Pons (tissue), 1 donor: ENCODE measurements at regions not wholly inside any gene's neighbourhood (a gene's known extent, or its start where the extent isn't known, plus 50 kb on each side); places are given as distances from the start of the nearest gene placed in this dataset.
A peak's percentile ranks its signal among the peaks of the same experiment; 100 is the strongest.

ENCODE experiments used
- DNase-seq: peaks from one replicate; pipeline ENCODE4 v3.0.0-alpha.2; 2016; ENCODE audit warnings: low spot score

DNA sequence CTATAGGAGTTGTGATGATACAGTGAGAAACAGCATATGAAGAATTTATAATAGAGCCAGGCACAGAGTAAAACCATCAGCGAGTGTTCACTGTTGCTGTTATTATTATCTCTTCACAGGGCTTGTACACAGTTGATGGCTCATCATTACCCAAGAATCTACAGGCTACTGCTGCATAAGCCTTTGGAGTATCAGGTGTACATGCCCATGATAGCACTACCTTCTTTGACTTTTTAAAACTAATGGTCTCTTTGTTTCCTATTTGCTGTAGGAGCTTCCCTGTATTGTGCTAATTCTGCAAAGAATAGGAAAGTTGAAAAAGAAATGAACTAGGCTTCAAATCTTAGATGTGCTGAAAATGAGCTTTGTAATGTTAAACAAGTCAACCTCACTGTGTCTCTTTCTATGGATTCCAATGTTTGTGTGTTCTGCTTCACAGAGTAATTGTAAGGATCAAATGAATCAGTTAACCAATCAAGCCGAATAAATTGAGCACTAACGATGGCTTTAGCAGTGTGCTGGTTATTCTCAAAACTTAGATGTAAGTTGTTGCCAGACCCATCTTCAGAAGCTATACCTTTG is 138.8 kb downstream of the TUSC7 start:
- DNase-seq = no peak

DNA sequence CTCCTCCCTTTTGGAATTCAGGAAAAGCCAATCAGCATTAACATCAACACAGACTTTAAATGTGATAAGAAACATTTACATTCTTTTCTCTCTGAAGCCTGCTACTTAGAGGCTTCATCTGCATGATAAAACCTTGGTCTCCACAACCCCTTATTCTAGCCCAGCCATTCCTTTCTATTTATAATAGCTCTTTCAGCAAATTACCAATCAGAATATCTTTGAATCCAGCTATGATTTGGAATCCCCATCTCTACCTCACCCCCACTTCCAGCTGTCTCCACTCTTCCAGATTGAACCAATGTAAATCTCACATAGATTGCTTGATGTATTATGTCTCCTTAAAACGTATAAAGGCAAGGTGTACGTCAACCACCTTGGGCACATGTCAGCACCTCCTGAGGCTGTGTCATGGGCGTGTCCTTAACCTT is 139.7 kb downstream of the TUSC7 start:
- no peak for DNase-seq

DNA sequence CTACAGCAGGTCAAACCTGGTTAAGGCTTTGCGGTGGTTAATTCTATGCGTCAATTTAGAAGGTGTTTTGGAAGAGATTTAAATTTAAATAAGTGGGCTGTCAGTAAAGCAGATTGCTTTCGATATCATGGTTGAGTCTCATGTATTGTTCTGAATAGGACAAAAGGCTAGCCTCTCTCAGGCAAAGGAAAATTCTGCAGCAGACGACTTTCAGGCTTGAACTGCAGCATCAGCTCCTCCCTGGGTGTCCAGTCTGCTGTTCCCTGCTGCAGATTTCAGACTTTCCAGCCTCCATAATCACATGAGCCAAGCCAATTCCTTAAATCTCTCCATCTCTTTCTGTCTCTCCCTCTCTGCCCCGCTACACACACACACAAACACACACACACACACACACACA is 143.2 kb downstream of the TUSC7 start:
- no peak for DNase-seq

DNA sequence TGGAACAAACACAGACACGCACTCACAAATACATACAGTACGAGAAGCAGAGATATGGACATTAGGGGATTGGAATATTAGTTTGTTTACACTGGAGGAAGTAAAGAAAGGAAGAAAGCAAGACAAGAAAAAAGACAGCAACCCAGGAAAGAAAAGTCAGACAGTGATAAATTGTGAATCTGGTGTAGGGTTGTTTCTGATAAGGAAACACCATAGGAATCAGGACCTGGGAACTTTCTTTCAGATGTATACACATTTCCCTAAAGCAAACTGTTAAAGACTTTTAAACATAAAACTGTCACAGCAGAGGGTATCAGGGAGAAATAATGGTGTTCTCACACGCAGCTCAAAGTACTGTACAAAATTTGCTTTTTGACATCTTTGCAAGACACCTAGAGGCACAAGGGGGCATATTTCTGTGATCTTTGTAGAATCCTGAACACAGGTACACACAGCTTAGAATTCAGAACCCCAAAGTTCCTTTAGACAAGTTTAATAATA is 153.7 kb downstream of the TUSC7 start:
- no peak for DNase-seq

DNA sequence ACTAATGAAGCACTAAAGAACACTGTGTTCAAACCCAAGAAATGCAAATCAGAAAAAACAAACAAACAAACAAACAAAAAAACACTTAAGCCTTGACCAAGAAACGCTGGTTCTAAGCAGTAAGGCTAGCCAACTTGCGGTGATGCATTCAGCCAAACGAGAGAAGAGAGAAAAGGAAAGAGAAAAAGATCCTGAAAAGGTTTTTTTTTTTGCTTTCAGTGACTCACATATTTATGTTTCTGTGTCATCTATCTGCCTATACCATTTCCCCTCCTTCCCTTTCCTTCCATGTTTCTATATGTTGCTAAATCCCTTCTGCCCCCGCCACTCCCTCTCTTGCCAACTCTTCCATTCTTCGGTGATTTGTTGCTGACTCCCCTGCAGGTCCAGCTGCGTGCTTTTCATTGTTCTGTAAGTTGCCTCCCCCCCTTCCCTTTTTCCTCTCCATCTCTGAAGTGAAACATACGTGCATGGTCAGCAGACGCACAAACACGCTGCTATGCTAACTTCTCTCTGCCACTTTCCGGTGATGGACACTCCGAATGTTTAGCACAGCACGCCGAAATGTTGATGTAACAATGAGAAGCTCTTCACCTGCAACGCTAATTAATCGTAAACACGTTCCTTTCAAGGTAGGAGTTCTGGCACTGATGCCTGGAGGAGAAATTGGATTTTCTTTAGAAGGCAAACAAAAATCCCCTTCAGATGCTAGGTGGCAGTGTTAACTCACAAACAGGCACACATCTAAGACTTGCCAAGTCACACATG is 154.4 kb downstream of the TUSC7 start:
- DNase-seq = peak; percentile 83

DNA sequence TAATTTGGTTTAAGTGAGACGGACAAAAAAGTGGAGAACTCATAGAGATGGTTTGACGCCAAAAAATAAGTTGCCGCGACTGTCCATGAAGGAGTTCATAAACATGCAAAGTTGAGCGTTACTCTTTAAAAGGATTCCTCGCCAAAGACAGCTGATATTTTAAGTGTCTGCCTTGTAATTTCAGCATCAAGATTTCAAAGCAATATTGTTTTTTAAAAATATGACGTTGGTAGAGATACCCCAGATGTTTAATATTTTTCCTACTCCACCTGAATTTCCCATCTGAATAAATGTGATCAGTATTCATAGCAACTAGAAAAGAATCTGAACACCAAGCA is 155.0 kb downstream of the TUSC7 start:
- DNase-seq = no peak

DNA sequence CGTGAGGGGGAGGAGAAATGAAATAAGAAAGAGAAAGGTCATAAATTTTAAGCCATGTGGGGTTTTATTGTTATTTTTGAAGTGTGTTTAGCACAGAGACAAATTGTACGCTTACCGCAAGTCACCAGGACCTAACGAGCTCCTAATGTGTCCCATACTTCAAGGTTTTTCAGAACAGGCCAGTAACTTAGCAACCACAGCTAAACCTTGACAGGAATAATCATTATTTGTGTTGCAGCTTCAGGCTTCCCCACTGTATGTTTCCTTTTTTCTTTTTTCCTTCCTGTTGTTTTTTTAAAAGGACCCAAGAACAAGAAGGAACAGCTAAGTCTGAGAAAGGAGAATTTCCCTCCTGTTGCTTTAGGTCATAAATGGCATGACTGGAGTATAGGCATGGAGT is 160.8 kb downstream of the TUSC7 start:
- no peak for DNase-seq

DNA sequence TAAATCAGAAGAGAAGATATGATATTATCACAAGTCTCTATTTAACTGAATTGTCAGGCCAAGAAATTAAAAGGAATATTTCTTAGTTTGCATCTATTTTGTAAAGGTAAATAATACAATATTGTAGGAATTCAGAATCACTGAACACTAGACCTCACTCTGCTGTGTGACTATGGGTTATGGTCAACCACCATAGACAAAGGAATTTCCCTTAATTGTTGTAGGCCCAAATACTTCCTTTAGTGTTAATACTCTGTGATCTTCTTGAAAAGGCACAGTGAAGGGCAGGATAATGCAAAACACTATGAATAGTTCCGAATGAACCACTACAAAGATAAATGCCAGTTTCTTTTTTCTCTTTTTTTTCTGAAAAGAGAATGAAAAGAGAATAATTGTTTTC is 162.3 kb downstream of the TUSC7 start:
- no peak for DNase-seq

DNA sequence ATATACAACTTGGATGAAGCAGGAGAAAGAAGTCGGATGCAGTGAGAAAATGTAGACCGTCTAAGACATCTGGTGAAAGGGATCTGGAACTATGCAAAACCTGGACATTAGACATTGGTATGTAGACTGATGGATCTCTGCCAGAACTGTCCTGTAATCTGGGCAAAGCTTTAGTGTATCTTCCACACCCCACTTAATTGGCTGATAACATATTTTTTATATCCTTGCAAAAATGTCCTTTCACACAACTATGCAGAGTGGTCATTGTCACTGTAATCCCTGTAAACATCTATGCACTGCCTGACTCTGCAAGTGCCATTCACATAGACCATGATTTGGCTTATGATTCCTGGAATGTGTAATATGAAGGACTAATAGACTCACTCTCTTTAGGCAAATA is 163.1 kb downstream of the TUSC7 start:
- no peak for DNase-seq

DNA sequence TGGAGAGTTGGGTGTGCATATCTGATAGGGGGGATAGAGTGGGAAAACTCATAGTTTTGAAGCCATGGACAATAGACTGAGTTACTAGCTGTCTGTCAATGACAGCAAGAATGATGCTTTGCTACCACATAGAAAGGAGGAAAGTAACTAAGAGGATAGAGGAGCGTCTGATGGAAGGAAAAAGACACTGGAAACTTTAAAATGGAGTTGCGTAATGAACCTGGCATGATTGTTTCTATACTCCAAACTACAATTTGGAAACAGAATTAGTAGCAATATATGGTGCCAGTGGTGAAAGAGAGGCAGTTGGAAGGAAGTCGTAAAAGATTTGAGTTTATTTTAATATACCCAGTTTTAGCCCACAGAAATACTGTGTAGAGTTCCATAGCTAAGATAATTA is 163.6 kb downstream of the TUSC7 start:
- DNase-seq = no peak

DNA sequence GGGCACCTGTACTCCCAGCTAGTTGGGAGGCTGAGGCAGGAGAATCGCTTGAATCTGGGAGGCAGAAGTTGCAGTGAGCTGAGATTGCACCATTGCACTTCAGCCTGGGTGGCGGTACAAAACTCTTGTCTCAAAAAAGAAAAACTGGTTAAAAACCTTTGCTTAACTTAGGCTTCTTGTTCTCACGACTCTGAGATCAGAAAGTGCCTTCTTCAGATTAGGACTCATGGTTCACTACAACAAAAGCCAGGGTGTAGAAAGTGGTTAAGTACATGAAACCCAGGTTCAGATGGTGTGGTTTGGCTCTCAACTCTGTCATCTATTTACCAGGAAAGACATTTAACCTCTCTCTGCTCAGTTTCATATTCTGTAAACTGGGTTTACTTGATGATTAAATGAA is 168.4 kb downstream of the TUSC7 start:
- no peak for DNase-seq

DNA sequence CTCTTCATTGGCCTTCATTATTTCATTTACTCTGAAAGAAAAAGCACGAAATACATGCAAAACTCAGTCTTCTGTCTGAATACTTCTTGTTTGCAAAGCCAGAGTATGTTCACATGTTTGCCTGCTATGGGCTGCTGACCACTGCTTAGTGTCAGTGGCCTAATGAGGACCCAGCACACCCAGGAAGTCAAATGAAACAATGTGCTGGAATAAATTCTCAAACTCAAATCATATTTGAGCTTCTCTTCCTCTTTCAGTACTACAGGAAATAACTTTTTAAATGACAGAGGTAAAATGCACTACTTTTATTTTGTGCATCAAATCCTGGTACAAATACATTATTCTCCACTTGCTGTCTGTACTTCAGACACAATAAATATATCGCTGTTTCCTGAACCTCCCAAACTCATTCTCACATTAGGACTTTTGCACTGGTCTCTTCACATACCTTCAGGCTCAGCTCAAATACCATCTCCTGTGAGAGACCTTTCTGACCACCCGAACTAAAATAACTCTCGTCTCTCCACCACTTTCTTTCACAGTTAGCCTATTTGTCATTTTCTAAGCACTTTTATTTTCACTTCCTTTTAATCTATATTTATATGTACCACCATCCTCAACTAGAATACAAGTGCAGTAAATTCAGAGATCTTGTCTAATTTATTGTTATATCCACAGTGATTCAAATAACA is 176.8 kb downstream of the TUSC7 start:
- no peak for DNase-seq

DNA sequence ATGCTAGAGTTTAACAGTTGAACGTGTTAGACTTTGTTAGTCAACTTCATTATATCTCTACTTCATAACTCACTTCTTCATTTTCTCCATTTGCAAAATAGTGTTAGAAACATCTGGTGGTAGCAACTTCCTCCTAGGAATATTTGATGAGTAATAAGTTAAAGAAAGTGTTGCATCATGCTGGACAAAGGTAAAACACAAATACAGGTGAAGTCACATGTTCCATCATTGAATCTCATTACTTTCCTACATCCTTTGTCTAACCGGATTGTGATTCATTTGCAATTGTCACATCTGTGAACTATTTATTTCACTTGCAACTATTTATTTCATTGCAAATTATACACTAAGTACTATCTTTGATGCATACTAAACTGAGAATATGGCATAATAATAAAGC is 186.5 kb downstream of the TUSC7 start:
- DNase-seq = no peak

DNA sequence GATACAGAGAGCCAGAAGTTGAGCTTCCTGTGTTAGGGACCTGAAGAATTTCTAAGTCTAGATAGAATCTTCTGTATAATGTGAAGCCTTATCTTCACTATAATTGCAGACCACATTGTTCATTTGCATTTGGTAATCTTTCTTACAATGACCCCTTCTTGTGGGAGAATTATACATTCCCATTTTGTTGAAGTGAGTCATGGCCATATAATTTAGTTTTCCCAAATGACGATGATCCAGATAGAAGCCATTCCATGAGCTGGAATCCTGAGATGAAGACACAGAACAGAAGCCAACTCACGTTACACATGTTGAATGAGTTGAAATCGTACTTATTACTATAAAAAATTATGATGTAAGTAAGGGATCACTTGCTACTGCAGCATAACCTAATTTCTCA is 187.8 kb downstream of the TUSC7 start:
- DNase-seq = no peak

DNA sequence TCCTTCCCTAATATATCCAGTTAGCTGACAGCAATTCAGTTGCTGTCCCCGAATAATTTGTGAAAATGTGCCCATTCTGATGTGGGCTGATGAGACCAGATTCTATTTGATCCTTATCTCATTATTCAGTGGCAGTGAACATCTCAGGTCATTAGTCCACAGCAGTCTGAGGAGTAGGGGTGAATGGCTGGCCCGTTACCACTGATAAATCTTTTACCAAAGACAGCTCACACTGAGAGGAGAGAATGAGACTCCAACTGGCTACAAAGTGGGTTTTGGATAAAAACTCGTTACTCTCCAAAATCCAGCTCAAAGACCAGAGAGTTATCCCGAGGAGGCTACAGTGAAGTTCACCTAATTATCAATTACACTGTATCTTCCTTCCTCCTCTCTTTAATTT is 189.7 kb downstream of the TUSC7 start:
- DNase-seq = no peak

DNA sequence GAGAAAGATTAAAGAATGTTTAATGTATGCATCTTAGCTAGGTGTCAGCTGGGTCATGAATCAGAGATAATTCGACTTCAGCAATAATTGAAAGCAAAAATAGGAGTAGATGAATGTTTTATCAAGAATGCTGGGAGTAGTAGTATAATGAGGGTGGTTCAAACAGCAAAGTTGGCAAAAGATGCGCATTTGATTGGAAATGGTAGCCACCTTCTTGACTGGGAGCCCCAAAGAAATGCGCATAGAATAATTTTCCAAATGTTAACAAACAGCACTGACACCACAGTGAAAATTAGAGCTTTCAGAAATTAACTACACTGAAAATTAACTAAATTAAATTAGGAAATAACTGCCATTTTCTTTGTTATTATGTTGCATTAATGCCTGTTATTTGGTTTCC is 195.8 kb downstream of the TUSC7 start:
- DNase-seq = no peak

DNA sequence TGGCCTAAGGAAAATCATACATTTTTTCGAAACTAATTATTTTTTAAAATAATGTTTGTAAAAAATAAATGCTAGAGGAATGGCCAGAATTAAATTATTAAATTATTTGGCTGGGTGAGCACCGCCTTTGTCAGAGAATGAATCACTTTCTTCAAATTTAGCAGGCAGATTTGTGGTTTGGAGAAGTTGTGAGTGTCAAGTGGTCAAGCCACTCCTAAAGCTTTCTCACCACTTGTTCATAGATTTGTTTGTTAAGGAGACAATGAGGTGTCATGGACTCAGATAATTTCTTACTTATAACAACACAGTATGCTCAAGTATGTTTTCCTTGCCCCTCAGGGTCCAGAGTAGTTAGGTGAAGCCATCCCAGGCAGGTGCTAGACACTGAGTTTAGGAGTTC is 196.2 kb downstream of the TUSC7 start:
- DNase-seq = no peak

DNA sequence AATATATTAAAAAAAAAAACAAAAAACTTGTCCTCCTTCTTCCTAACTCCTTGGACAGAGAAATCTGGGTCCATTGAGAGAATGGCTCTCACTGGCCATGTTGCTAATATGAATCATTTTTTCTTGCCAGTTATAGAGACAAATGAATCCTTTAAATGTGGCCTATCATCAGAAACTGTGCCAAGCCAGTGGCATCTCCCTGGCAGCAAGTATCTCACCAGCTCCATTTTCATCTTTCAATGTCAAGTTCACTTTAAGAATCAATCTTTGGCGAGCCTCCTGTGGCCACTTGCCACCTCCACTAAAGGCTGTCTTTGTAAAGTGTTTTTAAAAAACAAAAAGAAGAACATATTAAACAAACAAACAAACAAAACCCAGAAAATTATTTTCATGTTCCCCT is 202.5 kb downstream of the TUSC7 start:
- no peak for DNase-seq

DNA sequence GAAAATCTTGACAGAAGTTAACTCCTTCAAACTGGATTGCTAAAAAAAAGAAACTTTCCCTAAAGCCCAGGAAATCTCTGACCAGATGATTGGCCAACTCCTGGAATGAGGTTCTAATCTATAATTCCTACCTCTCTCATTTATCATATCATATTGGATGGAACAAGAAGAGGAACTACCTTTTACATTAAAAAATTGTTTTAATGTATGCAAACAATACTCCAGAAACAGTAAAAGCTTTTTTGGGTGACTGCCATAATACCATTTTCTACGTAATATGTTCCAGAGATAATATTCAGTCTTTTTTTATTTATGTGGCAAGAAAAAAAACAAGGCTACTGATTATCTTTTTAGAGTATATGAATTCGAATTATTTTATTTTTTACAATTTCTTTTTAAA is 204.4 kb downstream of the TUSC7 start:
- DNase-seq = no peak

DNA sequence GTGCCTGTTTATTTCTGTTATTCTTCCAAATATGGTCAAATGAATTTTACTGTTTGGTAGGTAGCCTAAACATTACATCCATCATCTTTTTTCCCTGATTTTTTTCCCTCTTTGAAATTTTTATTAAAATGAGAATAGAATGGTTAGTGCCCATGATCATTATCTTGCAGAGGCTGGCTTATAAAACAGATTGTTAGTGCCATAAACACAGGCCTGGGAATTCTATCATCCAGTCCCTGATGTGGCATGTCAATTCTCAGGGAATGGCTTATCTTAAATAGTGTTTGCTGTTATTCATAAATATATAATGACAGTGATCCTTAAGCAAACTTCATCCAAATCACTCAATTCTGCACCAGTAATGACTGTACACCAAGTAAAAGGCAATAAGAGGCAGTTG is 207.3 kb downstream of the TUSC7 start:
- no peak for DNase-seq

DNA sequence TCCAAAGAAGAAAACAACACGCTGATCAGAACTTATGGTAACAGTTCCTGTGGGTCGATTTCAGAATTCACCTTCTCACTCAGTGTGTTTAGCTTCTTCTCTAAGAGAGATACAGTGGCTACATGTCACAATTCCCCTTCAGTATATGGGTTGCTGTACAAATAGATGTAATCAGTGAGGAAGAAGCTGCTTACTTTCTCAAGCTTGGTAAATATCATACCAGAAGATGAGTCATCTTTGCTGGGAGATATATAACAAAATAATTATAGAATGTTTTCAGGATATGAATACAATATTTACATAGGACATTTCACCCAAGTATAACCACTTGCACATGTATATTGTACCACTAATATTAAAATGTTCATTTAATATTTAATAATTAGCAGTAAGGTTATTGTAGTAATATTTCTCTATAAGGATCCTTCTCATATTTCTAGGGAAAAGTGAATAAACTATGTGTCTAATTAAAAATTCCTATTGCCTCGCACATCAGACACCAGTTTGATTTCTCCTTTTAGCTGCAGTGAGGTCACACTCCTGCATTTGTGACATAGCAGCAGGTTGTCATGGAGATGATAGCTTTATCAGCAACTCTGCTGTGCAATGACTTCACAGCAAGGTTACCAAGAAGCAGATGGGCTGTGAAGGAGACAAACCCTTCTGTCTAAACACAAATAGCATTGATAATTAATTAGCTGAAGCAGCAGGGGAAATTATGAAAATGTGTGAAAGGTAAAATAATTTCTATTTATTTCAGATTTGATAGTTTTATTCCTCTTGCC is 211.4 kb downstream of the TUSC7 start:
- DNase-seq = peak; percentile 9

DNA sequence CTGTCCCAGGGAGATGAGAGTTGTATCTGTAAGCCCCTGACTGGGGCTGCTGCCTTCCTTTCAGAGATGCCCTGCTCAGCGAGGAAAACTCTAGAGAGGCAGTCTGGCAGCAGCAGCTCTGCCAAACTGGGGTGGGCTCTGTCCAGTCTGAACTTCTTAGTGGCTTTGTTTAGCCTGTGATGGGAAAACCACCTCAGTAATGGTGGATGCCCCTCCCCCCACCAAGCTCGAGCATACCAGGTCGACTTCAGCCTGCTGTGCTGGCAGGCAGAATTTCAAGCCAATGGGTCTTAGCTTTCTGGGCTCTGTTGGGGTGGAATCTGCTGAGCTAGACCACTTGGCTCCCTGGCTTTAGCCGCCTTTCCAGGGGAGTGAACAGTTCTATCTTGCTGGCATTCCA is 218.3 kb downstream of the TUSC7 start:
- DNase-seq = no peak
